ENCODE measurements at regions not wholly inside any gene's neighbourhood (a gene's known extent, or its start where the extent isn't known, plus 50 kb on each side); places are given as distances from the start of the nearest gene placed in this dataset.
"Not testable (repeated sequence)": the region's sequence is repeated elsewhere in the genome, so short reads cannot be mapped to it uniquely, and the experiment has no call there.

GRCh38 chr5:50898966-50899365 lies 232.5 kb downstream of the PARP8 start:
- DNase-seq: no peak

GRCh38 chr5:50900952-50901510 lies 234.6 kb downstream of the PARP8 start:
- DNase-seq: no peak

DNA sequence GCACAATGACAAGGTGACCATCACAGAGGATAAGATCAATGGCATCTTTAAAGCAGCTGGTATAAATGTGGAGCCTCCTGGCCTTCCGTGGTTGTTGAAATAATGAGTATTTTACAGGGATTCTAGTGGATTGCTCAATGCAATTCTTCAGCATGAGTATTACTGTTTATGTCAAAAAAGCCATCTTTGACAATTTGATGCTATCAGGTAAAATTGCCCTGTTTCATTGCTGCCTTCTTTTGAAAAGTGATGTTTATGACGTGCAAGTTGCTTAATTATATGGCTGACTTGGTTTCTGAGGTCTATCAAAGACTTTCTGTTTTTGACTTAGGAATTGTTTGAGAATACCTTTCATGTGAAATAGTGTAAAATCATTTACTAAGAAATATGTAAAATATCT lies 237.2 kb downstream of the PARP8 start:
- DNase-seq: no peak

DNA sequence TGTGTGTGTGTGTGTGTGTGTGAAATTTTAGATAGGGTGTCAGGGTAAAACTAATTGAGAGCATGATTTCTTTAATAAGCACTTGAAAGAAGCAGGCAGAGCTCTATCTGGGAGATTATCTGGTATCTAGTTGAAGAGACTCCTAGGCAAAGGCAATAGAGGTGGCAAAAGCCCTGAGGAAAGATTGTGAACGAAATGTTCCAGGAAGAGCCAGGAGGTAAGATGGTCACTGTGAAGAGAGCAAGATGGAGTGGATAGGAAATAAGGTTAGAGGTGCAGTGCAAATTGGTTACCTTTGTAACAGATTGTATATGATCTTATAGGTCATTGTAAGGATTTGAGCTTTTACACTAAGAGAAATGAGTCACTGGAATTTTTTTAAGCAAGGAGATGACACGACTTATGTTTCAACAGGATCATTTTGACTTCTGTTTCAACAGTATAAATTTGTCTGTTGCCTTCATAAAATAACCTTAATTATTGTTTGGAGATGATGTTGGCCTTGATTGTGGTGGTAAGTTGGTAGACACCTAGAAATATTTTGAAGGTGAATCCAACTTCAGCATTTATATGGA lies 239.6 kb downstream of the PARP8 start:
- no peak for DNase-seq

GRCh38 chr5:50920160-50920559 lies 253.7 kb downstream of the PARP8 start:
- DNase-seq: not testable (repeated sequence)

DNA sequence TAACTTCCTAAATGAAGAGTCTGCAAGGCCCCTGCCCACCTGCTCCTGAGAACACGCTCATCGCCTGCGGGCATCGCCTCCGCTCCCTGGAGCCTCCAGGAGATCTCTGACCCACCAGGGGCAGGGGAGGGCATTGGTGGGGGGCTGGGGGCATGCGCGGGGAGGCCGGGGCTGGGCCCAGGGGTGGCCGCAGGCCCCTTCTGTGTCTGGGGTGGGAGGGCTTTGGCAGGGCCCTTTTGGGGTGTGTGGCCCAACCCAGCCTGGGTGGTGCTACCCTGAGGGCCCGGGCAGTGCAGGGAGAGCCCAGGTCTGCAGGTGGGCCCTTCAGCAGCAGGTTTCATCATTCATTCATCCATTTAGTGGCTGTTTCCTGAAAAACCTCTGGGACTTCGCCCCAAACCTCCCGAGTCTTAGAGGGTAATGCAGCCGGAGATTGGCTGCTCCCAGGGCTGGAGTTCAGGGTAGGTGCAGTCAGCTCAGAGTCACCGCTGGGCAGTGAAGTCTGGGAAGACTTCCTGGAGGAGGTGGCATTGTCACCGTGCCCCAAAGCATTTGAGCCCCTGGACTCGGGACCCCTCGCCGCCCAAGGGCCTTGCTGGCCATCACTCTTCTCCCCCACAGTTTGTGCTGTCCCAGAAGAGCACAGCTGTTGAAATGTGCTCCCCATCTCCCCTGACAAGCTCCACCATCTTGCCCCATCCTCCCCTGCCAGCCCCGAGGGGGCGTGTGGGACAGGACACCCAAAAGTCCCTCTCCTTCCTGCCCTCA lies 255.1 kb downstream of the PARP8 start:
- DNase-seq: no peak

DNA sequence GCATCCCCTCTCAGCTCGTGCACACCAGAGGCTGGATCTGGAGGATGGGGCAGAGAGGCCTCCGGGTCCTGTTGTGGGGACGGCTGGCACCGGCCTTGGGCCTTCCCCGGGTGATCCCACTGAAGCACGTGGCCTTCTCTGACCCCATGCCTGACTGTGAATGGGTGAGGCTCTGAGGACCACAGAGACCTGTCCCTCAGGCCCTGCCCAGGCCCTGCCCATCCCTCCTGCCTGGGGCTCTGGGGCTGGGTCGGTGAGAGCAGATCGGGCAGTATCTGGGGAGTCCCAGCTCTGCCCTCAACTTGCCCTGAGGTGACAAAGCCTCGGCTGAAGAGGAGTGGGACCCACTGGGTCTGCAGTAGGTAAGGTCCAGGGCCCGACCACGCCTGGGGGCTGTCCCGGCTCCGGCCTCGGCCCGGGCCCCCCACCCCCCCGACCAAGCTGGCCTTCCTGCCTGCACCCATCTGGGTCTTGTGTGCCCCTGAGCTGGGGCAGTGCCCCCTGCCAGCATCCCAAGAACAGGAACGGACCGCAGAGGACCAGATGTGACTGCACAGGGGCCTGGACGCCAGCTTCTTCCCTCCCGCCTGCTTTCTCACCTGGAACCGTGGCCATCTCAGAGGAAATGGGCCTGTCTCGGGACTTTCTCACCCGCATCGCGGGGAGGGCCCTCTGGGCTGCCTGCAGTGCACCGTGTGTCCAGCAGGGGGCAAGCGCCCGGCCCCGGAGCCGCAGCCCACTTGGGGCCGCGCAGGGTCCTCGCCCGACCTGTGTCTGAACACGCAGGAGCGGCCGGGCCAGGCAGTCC lies 255.9 kb downstream of the PARP8 start:
- DNase-seq: not testable (repeated sequence)

DNA sequence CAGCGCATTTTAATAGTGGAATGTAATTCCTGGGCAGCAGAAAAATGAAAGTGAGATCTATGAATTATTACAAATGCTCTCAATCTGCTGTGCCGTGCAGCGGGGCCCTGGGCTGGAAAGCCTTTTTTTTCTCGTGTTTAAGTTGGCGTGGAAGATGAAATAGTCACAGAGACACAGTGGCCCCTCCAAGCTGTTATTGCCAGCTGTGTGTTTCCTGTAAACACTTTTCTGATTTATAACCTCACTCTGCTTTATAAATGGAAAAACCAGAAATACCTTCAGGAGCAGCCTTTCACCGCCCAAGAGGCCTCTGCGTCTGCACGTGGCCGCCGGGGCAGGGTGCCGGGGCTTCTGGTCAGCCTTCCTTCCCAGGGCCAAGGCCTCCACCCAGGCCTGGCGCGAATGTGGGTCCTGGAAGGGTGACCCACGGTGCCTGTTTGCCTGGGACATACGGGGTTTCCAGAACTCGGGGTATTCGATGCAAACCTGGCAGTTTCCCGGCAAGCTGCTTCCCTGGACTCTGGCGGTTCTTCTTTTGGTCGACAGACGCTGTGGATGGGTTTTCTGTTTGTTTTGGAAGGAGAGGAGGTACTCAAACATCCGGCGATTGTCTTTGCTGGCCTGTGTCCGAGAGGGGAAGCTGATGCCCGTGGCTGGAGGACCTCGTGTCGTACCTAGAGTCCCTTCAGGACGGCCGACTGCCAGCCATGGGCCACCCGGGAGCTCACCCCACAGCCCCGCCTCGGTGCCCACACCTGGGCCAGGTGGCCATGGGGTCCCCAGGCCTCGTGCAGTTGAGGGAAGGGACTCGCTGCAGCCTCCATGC lies 256.7 kb downstream of the PARP8 start:
- no peak for DNase-seq

- no peak for DNase-seq
These were observed 257.5 kb downstream of the PARP8 start for GRCh38 chr5:50923768-50924494.

DNA sequence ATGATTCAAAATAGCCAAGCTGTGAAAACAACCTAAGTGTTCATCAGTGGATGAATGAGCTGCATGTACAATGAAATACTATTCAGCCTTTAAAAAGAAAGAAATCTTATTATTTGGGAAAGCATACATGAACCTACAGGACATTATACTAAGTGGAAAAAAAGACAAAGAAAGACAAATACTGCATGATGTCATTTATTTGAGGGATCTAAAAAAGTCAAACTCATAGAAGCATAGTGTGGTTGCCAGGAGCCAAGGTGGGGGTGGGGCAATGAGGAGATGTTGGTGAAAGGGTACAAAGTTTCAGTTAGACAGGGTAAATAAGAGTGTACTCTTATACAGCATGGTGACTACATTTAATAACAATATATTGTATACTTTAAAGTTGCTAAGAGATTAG lies 261.5 kb downstream of the PARP8 start:
- DNase-seq: no peak

DNA sequence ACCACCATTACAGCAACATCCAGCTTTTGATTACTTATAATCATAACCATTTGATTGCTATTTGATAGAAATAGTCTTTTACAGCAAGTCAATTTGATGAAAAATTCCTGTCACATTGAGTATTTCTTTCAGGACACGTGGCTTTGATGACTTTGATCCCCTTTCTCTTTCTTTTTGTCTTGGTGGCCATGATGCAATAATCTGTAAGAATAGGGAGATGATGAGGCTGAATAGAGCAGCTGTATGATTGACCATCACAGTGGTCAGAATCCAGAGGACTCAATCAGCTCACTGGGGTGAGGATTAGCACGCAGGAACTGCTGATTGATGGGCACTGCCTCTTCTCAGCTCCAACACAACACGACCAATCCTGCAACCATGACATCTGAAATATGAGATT lies 262.7 kb downstream of the PARP8 start:
- no peak for DNase-seq

DNA sequence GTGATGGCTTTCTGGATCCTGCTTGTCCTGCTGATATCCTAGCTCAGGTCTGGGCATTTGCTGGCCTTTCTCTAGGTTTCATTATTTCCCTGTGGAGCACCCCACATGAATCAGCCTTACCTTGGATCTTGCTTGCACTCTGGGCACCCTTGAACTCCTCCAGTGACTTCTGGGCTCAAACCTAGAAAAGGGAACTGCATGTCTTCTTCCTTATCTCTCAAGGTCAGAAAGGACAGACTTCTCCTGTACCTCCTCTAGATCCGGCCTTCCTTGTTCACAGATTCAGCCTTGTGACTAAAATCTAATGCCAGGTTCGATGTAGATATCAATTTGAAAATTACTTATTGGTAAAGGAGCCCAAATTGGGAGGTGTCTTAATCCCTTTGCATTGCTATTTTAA lies 267.9 kb downstream of the PARP8 start:
- no peak for DNase-seq

- no peak for DNase-seq
These were observed 278.7 kb downstream of the PARP8 start for GRCh38 chr5:50945139-50945538.

DNA sequence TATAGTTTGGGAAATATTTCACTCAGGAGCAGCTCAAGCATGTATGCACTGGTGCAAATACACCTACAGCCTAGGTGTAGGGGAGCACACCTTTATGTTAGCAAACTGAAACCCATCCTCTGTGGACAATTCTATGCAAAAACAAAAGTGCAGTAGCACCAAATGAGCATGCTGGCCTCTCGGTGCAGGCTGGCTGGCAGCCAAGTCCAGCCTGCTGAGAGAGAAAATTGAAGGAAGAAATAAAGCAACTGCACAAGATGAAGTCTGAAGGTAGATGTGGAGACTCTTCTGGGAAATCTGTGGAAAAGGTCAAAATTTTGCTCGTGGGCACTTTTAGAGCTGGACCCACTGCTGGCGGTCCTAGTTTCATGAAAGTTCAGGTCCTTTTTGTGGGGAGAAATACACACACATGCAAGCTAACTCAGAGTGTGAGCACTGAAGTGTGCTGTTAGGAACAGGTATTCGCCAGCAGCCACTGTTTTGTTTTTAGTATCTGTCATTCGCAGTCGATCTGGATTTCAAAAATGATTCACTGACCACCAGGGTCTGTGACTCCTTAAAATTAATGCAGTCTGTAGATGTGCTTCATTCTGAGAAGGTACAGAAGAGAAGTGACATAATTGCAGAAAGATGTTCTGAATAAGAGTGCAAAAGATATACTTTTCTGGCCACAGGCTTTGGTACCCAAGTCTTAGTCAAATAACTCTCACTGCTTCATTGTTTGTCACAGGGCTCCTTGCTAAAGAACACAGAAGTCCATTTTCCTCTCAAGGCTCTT lies 281.7 kb downstream of the PARP8 start:
- no peak for DNase-seq

DNA sequence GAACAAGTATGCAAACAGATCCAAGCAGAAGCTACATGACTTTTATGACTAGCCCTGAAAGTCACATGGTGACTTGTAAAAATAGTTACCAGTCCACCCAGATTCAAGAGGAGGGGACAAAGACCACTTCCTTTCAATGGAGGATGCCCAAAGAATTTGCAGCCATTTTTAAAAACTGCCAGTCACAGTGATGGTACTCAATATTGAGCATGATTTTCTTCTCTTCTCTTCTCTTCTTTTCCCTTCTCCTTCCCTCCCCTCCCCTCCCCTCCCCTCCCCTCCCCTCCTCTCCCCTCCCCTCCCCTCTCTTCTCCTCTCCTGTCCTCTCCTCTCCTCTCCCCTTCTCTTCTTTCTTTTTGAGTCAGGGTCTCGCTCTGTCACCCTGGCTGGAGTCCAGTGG lies 286.9 kb downstream of the PARP8 start:
- DNase-seq: no peak

DNA sequence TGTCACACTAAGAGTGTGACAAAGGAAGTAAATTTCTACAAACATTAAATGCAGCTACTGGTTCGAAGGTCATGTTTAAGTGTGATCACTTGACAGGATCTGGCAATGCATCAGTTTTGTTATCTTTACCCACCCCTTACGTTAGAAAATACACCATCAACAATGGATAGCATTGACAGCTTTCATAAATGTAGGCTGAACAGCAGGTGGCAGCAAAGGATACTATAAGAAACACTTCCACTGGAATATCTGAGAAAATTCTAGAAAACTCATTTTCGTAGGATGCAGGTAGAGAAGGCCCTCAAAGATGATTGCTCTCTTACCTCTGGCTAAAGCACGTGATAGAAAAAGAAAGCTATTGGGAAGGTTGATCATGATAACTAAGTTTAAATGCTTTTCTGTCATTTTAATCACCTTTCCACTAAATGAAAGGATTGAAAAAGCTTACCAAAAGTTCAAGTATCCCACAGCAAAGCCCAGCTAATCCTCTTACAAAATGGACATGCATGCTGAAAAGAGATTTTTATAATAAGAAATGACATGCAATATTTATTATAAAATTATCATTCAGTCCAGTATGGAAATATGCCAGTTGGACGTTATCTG lies 292.5 kb downstream of the PARP8 start:
- DNase-seq: no peak

DNA sequence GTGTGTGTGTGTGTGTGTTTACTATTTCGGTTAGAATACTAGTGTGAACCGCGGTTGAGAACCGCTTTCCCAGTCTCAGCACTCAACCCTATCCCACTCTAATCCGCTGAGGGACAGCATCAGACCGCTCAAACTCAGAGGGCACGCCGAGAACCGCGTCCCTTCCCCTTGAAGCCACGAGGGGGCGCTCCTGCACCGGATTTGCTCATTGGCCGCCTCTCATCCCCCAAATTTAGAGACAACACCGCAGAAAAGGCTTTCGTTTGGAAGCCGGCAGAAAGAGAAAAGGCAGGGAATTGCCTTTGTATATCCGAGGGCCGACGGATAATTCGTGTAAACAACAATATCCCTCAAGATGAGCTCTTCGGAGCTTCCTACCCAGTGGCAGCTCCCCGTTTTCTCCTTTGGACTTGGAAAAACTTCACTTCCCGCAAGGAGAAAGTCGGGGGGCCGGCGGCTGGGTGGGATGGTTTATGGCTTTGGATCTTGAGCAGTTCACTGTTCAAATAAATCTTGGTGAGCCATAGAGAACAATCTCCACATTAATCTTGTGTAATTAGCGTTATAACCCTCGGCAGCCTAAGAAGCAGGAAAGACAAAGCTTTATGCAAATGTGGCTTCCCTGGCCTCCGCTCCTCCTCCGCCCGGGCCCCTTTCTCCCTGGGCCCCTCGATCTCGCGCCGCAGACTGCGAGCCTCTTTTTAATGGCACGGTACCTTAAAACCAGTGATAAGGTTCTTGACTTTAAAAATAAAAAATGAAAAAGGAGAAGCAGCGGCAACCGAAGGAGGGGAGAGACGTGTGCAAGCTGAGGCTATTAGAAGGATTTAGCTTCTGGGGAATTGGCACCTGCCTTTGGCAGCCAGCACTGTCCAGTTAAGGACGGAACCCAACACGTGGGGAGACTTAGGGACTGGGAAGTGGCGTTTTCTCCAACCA lies 296.8 kb downstream of the PARP8 start:
- DNase-seq: peak in 2 of 4 experiments; percentile 8 to 22

DNA sequence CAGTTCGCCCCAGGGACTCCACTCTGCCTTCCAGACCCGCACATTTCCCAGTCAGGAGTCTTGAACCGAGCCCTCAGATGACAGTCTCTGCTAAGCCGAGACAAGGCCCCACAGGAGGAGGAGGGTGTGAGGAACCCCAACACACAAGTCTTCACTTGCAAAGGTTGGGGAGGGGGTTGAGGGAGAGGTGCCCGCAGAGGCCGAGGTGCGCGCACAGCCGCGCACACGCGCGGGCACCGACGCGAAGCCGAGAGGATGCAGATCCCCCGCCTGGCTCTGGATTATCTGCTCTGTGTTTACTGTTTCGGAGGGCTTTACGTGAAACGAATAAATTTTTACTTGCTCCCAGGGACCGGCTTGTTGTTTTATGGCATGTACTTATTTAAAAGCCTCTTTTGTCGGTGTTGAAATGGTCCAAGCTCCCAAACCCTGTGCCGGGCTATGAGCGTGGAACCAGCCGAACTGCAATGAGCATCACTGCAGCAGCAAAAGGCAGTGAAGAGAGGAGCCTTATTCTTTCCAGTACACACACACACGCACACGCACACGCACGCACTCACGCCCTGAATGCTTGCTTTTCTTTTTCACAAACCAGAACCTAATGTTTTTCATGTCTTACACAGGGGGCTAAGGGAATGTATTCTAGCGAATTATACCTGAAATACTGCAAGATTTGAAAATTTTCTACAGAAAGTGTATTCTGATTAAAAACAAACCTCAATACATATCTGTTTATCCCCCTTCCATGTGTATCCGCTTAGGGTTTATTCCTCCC lies 297.7 kb downstream of the PARP8 start:
- no peak for DNase-seq
